SU-DHL-6 (cell line): ENCODE measurements at regions not wholly inside any gene's neighbourhood (a gene's known extent, or its start where the extent isn't known, plus 50 kb on each side); places are given as distances from the start of the nearest gene placed in this dataset.

ENCODE experiments used
- CTCF ChIP-seq: fragments of 200-600 bp; sonication (generic); IDR thresholded peaks from one replicate; pipeline ENCODE4 v1.5.1; 2017; ENCODE audit warnings: antibody characterized with exemption, mild to moderate bottlenecking, low read length, moderate library complexity; ENCODE audit not compliant: insufficient read depth, poor library complexity, severe bottlenecking
- EZH2phosphoT487 ChIP-seq: fragments of 200-600 bp; sonication (generic), shearing (Covaris generic); conservative IDR thresholded peaks from 2 replicates; pipeline ENCODE4 v1.6.1; 2018; ENCODE audit warnings: mild to moderate bottlenecking, antibody characterized with exemption, low read length, moderate library complexity, mixed read lengths

DNA sequence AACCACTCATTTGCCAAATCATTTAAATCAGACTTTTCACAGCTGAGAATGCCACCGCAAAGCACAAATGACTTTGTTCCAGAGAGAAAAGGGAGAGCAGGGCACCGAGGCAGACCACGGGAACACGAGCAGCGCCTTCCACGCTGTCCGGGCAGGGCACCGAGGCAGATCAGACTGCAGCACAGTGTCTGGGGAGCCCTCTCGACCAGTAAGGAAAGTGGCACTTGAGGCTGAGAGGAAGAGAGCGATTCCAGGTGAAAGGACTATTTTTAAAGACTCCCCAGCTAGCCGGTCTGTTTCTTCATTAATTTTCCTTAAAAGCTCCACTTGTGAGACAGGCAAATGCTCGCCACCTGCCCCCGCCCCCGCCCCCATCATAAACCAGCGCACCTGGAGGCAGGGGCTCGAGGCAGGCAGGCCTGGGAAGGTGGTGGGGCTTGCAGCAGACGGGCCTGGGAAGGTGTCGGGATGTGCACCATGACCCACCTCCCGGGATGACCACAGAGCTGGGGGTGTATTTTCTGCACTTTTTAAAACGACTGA, 80.9 kb upstream of the CTDP1 start:
- TF ChIP-seq EZH2phosphoT487 (no peak), CTCF (no peak)
